ENCODE measurements at regions not wholly inside any gene's neighbourhood (a gene's known extent, or its start where the extent isn't known, plus 50 kb on each side); places are given as distances from the start of the nearest gene placed in this dataset.

- TF ChIP-seq EZH2 (IDR thresholded peaks at IDR 0.05; ENCODE audit: borderline replicate concordance) (no peak), EZH2phosphoT487 (IDR thresholded peaks at IDR 0.05; ENCODE audit: low read depth, severe bottlenecking, unreplicated experiment) (no peak)
- TF ChIP-seq, protein P1, sequence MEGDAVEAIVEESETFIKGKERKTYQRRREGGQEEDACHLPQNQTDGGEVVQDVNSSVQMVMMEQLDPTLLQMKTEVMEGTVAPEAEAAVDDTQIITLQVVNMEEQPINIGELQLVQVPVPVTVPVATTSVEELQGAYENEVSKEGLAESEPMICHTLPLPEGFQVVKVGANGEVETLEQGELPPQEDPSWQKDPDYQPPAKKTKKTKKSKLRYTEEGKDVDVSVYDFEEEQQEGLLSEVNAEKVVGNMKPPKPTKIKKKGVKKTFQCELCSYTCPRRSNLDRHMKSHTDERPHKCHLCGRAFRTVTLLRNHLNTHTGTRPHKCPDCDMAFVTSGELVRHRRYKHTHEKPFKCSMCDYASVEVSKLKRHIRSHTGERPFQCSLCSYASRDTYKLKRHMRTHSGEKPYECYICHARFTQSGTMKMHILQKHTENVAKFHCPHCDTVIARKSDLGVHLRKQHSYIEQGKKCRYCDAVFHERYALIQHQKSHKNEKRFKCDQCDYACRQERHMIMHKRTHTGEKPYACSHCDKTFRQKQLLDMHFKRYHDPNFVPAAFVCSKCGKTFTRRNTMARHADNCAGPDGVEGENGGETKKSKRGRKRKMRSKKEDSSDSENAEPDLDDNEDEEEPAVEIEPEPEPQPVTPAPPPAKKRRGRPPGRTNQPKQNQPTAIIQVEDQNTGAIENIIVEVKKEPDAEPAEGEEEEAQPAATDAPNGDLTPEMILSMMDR (IDR thresholded peaks at IDR 0.05; ENCODE audit: poor library complexity), result no peak
These were observed 182.0 kb upstream of the HNRNPA3 start for GRCh38 chr2:177030451-177031105.
